CD14-positive monocyte (primary cell): ENCODE measurements at regions not wholly inside any gene's neighbourhood (a gene's known extent, or its start where the extent isn't known, plus 50 kb on each side); places are given as distances from the start of the nearest gene placed in this dataset.

Source experiments
- DNase-seq, 3 donors: peaks; one replicate each; pipeline ENCODE4 v3.0.0-alpha.2; 2011 to 2022
- H2AFZ ChIP-seq: 2 replicates; pipeline ENCODE4 v1.6.0; 2012; ENCODE audit warnings: mild to moderate bottlenecking, low read depth, low read length, inconsistent platforms; ENCODE audit not compliant: insufficient read depth, poor library complexity, severe bottlenecking
- H3K27ac ChIP-seq, 2 donors: 1 replicate in 1 of 2; 2 replicates in 1 of 2; pipeline ENCODE4 v1.5.1; 2012 to 2013; ENCODE audit warnings: low read length in 2 of 2, control low read depth in 1 of 2, inconsistent platforms in 1 of 2, low read depth in 1 of 2, mild to moderate bottlenecking in 1 of 2
- H3K27me3 ChIP-seq, 2 donors: one replicate each; pipeline versions ENCODE4 v1.6.0 to v1.6.1; 2011 to 2013; ENCODE audit warnings: low read length in 2 of 2; ENCODE audit not compliant: control insufficient read depth in 2 of 2, insufficient read depth in 2 of 2
- H3K36me3 ChIP-seq, 2 donors: replicated peaks in 1 of 2; 1 replicate in 1 of 2; 2 replicates in 1 of 2; pipeline versions ENCODE4 v1.5.1 to v1.6.1; 2012 to 2013; ENCODE audit warnings: low read length in 2 of 2, control low read depth in 1 of 2, inconsistent platforms in 1 of 2, mild to moderate bottlenecking in 1 of 2; ENCODE audit not compliant: insufficient read depth in 2 of 2, control insufficient read depth in 1 of 2
- H3K4me1 ChIP-seq, 2 donors: 1 replicate in 1 of 2; 2 replicates in 1 of 2; pipeline versions ENCODE4 v1.5.1 to v1.6.1; 2012 to 2013; ENCODE audit warnings: low read length in 2 of 2, control low read depth in 1 of 2, inconsistent platforms in 1 of 2, mild to moderate bottlenecking in 1 of 2, moderate library complexity in 1 of 2; ENCODE audit not compliant: insufficient read depth in 2 of 2, control insufficient read depth in 1 of 2
- H3K4me2 ChIP-seq: replicated peaks from 2 replicates; pipeline ENCODE3; 2012; ENCODE audit warnings: low read length, moderate library complexity, mild to moderate bottlenecking; ENCODE audit not compliant: poor library complexity, severe bottlenecking; ENCODE audit errors: extremely low read depth
- H3K4me3 ChIP-seq, 3 experiments: fragments of 200-600 bp in 1 of 3; sonication (generic) in 1 of 3; replicated peaks in 1 of 3; 1 replicate in 2 of 3; 2 replicates in 1 of 3; pipeline ENCODE4 v1.5.1; 2011 to 2013; ENCODE audit warnings: low read length in 3 of 3, mild to moderate bottlenecking in 3 of 3, control low read depth in 2 of 3, low read depth in 2 of 3, inconsistent platforms in 1 of 3, moderate library complexity in 1 of 3
- H3K79me2 ChIP-seq: 2 replicates; pipeline ENCODE4 v1.6.0; 2012; ENCODE audit warnings: mild to moderate bottlenecking, control low read depth, inconsistent platforms, low read length, moderate library complexity; ENCODE audit not compliant: insufficient read depth
- H3K9ac ChIP-seq: 2 replicates; pipeline ENCODE4 v1.6.0; 2017; ENCODE audit warnings: low read length, mild to moderate bottlenecking; ENCODE audit not compliant: insufficient read depth, poor library complexity, severe bottlenecking
- H3K9me3 ChIP-seq, 2 donors: replicated peaks in 1 of 2; 1 replicate in 1 of 2; 2 replicates in 1 of 2; pipeline versions ENCODE4 v1.5.1 to v1.6.1; 2012 to 2013; ENCODE audit warnings: low read length in 2 of 2, control low read depth in 1 of 2; ENCODE audit not compliant: control insufficient read depth in 1 of 2, insufficient read depth in 1 of 2
- H4K20me1 ChIP-seq: 2 replicates; pipeline ENCODE4 v1.6.0; 2012; ENCODE audit warnings: mild to moderate bottlenecking, low read length, control low read depth, moderate library complexity; ENCODE audit not compliant: insufficient read depth
- H3K27ac Mint-ChIP-seq, 7 donors: one replicate each; pipeline ENCODE4 v1.8.0; 2020; ENCODE audit warnings: mild to moderate bottlenecking in 7 of 7, mixed read lengths in 7 of 7, moderate library complexity in 6 of 7, inconsistent platforms in 2 of 7
- H3K27me3 Mint-ChIP-seq, 3 donors: one replicate each; pipeline ENCODE4 v1.8.0; 2021 to 2022; ENCODE audit warnings: low read depth in 3 of 3, mild to moderate bottlenecking in 3 of 3, mixed read lengths in 3 of 3, moderate library complexity in 3 of 3, inconsistent platforms in 1 of 3
- H3K36me3 Mint-ChIP-seq, 2 donors: one replicate each; pipeline ENCODE4 v1.8.0; 2020; ENCODE audit warnings: mixed read lengths in 2 of 2, inconsistent platforms in 1 of 2, mild to moderate bottlenecking in 1 of 2
- H3K4me1 Mint-ChIP-seq: one replicate; pipeline ENCODE4 v1.8.0; 2020; ENCODE audit warnings: mild to moderate bottlenecking, mixed read lengths
- H3K4me3 Mint-ChIP-seq, 2 donors: one replicate each; pipeline ENCODE4 v1.8.0; 2020; ENCODE audit warnings: mild to moderate bottlenecking in 2 of 2, mixed read lengths in 2 of 2, moderate library complexity in 1 of 2
- H3K9me3 Mint-ChIP-seq, 7 donors: one replicate each; pipeline ENCODE4 v1.8.0; 2020 to 2022; ENCODE audit warnings: mixed read lengths in 7 of 7, mild to moderate bottlenecking in 6 of 7, moderate library complexity in 6 of 7, inconsistent platforms in 2 of 7
- WGBS: methylation state at CpG from one replicate; pipeline ENCODE4 v1.1.5; 2013; ENCODE audit warnings: missing lambda C conversion rate; ENCODE audit not compliant: insufficient coverage; 5-methylcytosine and 5-hydroxymethylcytosine counted together
- intact Hi-C, 2 donors: fragments of 100-400 bp; cut with micrococcal nuclease; formaldehyde crosslinking; loops; one replicate each; pipeline versions ENCODE4 v1.15.0 to v1.15.1; 2023
- TF ChIP-seq, protein P1 (sequence below): fragments of 200-600 bp; IDR thresholded peaks from one replicate; pipeline ENCODE4 v1.8.0; 2022; ENCODE audit warnings: antibody characterized with exemption, mild to moderate bottlenecking

DNA sequence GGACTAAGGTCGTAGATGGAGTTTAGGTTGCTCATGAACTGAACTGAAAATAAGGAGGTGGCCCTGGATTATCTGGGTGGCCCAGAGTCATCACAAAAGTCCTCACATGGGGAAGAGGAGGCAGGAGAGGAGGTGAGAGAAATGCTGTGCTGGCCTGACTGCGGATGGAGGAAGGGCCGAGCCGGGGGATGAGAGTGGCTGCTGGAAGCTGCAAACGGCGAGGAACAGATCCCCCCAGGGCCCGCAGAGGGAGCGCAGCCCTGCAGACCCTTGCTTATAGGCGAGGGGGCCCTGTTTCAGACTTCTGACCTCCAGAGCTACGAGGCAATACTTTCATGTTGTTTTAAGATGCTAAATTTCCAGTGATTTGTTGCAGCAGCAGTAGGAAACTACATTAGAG is 102.7 kb upstream of the C1orf174 start:
- Mint-ChIP-seq H3K27me3 (peaks cover 12 to 16% (median 13%) of the 10 kb centered on the region in 3 donors), H3K9me3 (peaks cover 25 to 39% (median 36%) of the 10 kb centered on the region in 7 donors), H3K4me1 (no peaks in the 10 kb centered on the region), H3K36me3 (peaks cover 0 to 7% of the 10 kb centered on the region in 2 donors), H3K27ac (no peak overlapping the region), H3K4me3 (no peak overlapping the region)
- Histone ChIP-seq H3K79me2 (no peaks in the 10 kb centered on the region), H3K36me3 (no peaks in the 10 kb centered on the region), H3K4me1 (no peaks in the 10 kb centered on the region), H2AFZ (no peak overlapping the region), H3K4me3 (no peak overlapping the region), H3K27me3 (no peaks in the 10 kb centered on the region), H4K20me1 (no peaks in the 10 kb centered on the region), H3K4me2 (no peak overlapping the region), H3K9me3 (peaks cover 30 to 36% of the 10 kb centered on the region in 2 donors), H3K27ac (no peak overlapping the region), H3K9ac (no peak overlapping the region)
- intact Hi-C loops, result no loop called here
- WGBS, result 89% methylated on average over 10 of the region's 10 CpGs
- TF ChIP-seq, protein P1, sequence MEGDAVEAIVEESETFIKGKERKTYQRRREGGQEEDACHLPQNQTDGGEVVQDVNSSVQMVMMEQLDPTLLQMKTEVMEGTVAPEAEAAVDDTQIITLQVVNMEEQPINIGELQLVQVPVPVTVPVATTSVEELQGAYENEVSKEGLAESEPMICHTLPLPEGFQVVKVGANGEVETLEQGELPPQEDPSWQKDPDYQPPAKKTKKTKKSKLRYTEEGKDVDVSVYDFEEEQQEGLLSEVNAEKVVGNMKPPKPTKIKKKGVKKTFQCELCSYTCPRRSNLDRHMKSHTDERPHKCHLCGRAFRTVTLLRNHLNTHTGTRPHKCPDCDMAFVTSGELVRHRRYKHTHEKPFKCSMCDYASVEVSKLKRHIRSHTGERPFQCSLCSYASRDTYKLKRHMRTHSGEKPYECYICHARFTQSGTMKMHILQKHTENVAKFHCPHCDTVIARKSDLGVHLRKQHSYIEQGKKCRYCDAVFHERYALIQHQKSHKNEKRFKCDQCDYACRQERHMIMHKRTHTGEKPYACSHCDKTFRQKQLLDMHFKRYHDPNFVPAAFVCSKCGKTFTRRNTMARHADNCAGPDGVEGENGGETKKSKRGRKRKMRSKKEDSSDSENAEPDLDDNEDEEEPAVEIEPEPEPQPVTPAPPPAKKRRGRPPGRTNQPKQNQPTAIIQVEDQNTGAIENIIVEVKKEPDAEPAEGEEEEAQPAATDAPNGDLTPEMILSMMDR, result no peak
- DNase-seq, result no peak

DNA sequence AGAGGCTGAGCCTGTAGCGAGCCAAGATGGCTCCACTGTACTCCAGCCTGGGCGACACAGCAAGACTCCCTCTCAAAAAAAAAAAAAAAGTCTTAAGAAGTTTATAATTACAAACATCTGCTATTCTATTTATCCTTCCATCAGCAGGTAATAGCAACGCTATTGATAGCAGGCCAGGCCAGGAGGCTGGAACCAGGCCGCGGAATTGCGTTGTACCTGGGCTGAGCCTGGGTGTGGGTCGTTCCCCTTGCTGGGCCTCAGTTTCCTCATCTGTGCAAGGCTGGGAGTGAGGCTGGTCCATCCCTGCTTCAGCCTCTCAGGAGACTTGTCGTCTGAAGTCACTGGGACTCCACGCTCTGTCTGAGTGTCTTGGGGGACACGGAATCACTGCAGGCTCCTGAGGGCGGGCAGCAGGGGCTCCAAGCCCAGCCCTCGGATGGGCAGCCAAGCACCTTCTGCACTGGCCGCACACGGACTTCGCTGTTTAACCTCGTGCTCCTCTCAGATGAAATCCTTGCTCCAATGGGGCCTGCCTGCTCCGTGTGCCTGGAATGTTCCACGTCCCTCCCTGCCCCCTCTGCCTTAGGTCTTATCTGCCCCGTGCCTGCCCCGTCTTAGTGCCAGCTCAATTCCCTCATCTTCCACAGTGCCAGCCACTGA is 103.9 kb upstream of the C1orf174 start:
- no peaks in the 10 kb centered on the region for H3K79me2 ChIP-seq
- no peak overlapping the region for H3K9ac ChIP-seq
- no peak overlapping the region for H3K4me3 ChIP-seq
- H3K27me3 Mint-ChIP-seq, result peaks cover 7 to 17% (median 16%) of the 10 kb centered on the region in 3 donors
- no peaks in the 10 kb centered on the region for H3K27me3 ChIP-seq
- no peaks in the 10 kb centered on the region for H4K20me1 ChIP-seq
- peaks cover 28 to 49% (median 47%) of the 10 kb centered on the region in 7 donors for H3K9me3 Mint-ChIP-seq
- H3K27ac ChIP-seq, result no peak overlapping the region
- no peak overlapping the region for H3K27ac Mint-ChIP-seq
- 90% methylated on average over 17 of the region's 20 CpGs for WGBS
- no peak overlapping the region for H3K4me3 Mint-ChIP-seq
- intact Hi-C loops, result no loop called here
- H3K36me3 ChIP-seq, result no peaks in the 10 kb centered on the region
- TF ChIP-seq, protein P1, result no peak
- H2AFZ ChIP-seq, result no peak overlapping the region
- no peaks in the 10 kb centered on the region for H3K4me1 ChIP-seq
- peaks cover 42 to 46% of the 10 kb centered on the region in 2 donors for H3K9me3 ChIP-seq
- DNase-seq, result no peak
- H3K36me3 Mint-ChIP-seq, result peaks cover 0 to 8% of the 10 kb centered on the region in 2 donors
- no peaks in the 10 kb centered on the region for H3K4me1 Mint-ChIP-seq
- no peak overlapping the region for H3K4me2 ChIP-seq
